KMS-11 (cell line): ENCODE measurements at regions not wholly inside any gene's neighbourhood (a gene's known extent, or its start where the extent isn't known, plus 50 kb on each side); places are given as distances from the start of the nearest gene placed in this dataset.

ENCODE experiments used
- H2AFZ ChIP-seq: fragments of 200-600 bp; sonication (generic); 2 replicates; pipeline ENCODE4 v1.6.1; 2016; ENCODE audit warnings: antibody characterized with exemption, mixed run types, low read depth
- H3K27ac ChIP-seq: fragments of 200-600 bp; sonication (generic); 2 replicates; pipeline ENCODE4 v1.6.1; 2016; ENCODE audit warnings: mild to moderate bottlenecking, mixed run types
- H3K27me3 ChIP-seq: fragments of 200-600 bp; sonication (generic); 2 replicates; pipeline ENCODE4 v1.6.1; 2017; ENCODE audit warnings: mild to moderate bottlenecking, low read depth, mixed run types, moderate library complexity; ENCODE audit not compliant: insufficient read depth
- H3K36me3 ChIP-seq: fragments of 200-600 bp; sonication (generic); 2 replicates; pipeline ENCODE4 v1.6.1; 2017; ENCODE audit warnings: mild to moderate bottlenecking, mixed run types; ENCODE audit not compliant: insufficient read depth
- H3K4me1 ChIP-seq: fragments of 200-600 bp; sonication (generic); 2 replicates; pipeline ENCODE4 v1.6.1; 2016; ENCODE audit warnings: mild to moderate bottlenecking, low read depth, mixed run types; ENCODE audit not compliant: poor library complexity, severe bottlenecking
- H3K4me2 ChIP-seq: fragments of 200-600 bp; sonication (generic); 2 replicates; pipeline ENCODE4 v1.7.0; 2016; ENCODE audit warnings: mild to moderate bottlenecking, mixed run types
- H3K4me3 ChIP-seq: fragments of 200-600 bp; sonication (generic); IDR thresholded peaks from 2 replicates; pipeline ENCODE4 v1.6.1; 2017; ENCODE audit warnings: low read depth, low read length, mixed read lengths; ENCODE audit not compliant: insufficient read depth
- H3K79me2 ChIP-seq: fragments of 200-600 bp; sonication (generic); 2 replicates; pipeline ENCODE4 v1.6.1; 2016; ENCODE audit warnings: low read depth, mixed run types; ENCODE audit not compliant: insufficient read depth
- H3K9ac ChIP-seq: fragments of 200-600 bp; sonication (generic); 2 replicates; pipeline ENCODE4 v1.6.1; 2016; ENCODE audit warnings: mild to moderate bottlenecking, mixed run types
- H4K20me1 ChIP-seq: fragments of 200-600 bp; sonication (generic); 2 replicates; pipeline ENCODE4 v1.6.1; 2016; ENCODE audit warnings: mild to moderate bottlenecking, mixed run types; ENCODE audit not compliant: insufficient read depth
- CTCF ChIP-seq: fragments of 200-600 bp; sonication (generic); conservative IDR thresholded peaks from 2 replicates; pipeline ENCODE4 v1.6.1; 2017; ENCODE audit warnings: low read depth, mild to moderate bottlenecking, antibody characterized with exemption, low read length, moderate library complexity, mixed read lengths

GRCh38 chr2:33727361-33728032, 128.4 kb upstream of the FAM98A start:
- H2AFZ ChIP-seq, result no peak overlapping the region
- no peaks in the 10 kb centered on the region for H4K20me1 ChIP-seq
- H3K4me1 ChIP-seq, result no peaks in the 10 kb centered on the region
- no peak overlapping the region for H3K27ac ChIP-seq
- no peaks in the 10 kb centered on the region for H3K36me3 ChIP-seq
- H3K9ac ChIP-seq, result no peak overlapping the region
- H3K79me2 ChIP-seq, result no peaks in the 10 kb centered on the region
- no peak overlapping the region for H3K4me3 ChIP-seq
- no peaks in the 10 kb centered on the region for H3K27me3 ChIP-seq
- H3K4me2 ChIP-seq, result no peak overlapping the region
- no peak for TF ChIP-seq CTCF

GRCh38 chr2:33726415-33726814, 127.3 kb upstream of the FAM98A start:
- Histone ChIP-seq H3K4me2 (no peak overlapping the region), H4K20me1 (no peaks in the 10 kb centered on the region), H3K27ac (no peak overlapping the region), H3K4me1 (no peaks in the 10 kb centered on the region), H3K27me3 (no peaks in the 10 kb centered on the region), H3K79me2 (no peaks in the 10 kb centered on the region), H3K9ac (no peak overlapping the region), H2AFZ (no peak overlapping the region), H3K36me3 (no peaks in the 10 kb centered on the region), H3K4me3 (no peak overlapping the region)
- no peak for TF ChIP-seq CTCF

GRCh38 chr2:33723329-33723728, 124.2 kb upstream of the FAM98A start:
- H3K4me1 ChIP-seq, result no peaks in the 10 kb centered on the region
- H2AFZ ChIP-seq, result no peak overlapping the region
- TF ChIP-seq CTCF, result no peak

GRCh38 chr2:33719067-33719466, 120.0 kb upstream of the FAM98A start:
- H3K4me1 ChIP-seq, result no peaks in the 10 kb centered on the region
- H4K20me1 ChIP-seq, result no peaks in the 10 kb centered on the region
- H3K4me3 ChIP-seq, result no peak overlapping the region
- H3K4me2 ChIP-seq, result no peak overlapping the region
- no peaks in the 10 kb centered on the region for H3K79me2 ChIP-seq
- no peak for TF ChIP-seq CTCF
- no peaks in the 10 kb centered on the region for H3K36me3 ChIP-seq
- no peak overlapping the region for H3K9ac ChIP-seq
- H2AFZ ChIP-seq, result no peak overlapping the region
- no peaks in the 10 kb centered on the region for H3K27me3 ChIP-seq
- no peak overlapping the region for H3K27ac ChIP-seq

More at GRCh38 chr2:33723329-33723728, 124.2 kb upstream of the FAM98A start:
- Histone ChIP-seq H3K4me3 (no peak overlapping the region), H3K27ac (no peak overlapping the region), H4K20me1 (no peaks in the 10 kb centered on the region), H3K4me2 (no peak overlapping the region), H3K36me3 (no peaks in the 10 kb centered on the region), H3K27me3 (no peaks in the 10 kb centered on the region), H3K79me2 (no peaks in the 10 kb centered on the region), H3K9ac (no peak overlapping the region)
